ENCODE measurements at regions not wholly inside any gene's neighbourhood (a gene's known extent, or its start where the extent isn't known, plus 50 kb on each side); places are given as distances from the start of the nearest gene placed in this dataset.

DNA sequence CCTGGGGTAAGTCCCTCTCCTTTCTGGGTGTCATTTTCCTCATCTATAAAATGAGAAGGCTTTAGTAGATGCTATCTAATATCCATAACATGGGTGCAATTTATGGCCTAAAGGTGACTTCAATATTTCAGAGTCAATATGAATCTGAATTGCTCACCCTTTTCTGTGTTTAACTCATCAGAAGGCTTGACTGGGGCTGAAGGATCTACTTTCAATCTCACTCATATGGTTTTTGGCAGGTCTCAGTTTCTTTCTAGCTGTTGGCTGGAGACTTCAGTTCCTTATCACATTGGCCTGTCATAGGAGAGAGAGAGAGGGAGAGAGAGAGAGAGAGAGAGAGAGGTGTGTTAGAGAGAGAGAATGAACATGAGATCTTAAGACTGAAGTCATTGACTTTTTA lies 343.7 kb upstream of the MEX3C start:
- Histone ChIP-seq H3K4me3 (ENCODE audit: low read length) (no peak overlapping the region), H3K27me3 (ENCODE audit: low read depth, low read length) (no peaks in the 10 kb centered on the region), H3K36me3 (replicated peaks; ENCODE audit: low read depth, low read length) (no peaks in the 10 kb centered on the region), H3K4me2 (ENCODE audit: low read length) (no peak overlapping the region), H4K20me1 (ENCODE audit: insufficient read depth, low read length) (no peaks in the 10 kb centered on the region), H3K79me2 (ENCODE audit: low read length) (no peaks in the 10 kb centered on the region), H3K27ac (ENCODE audit: low read length) (no peak overlapping the region), H2AFZ (ENCODE audit: low read depth, low read length) (no peak overlapping the region), H3K9me3 (ENCODE audit: insufficient read depth, low read length) (0 out of 2 replicates have a peak, but pooled peaks cover 5% of the 10 kb centered on the region), H3K9ac (ENCODE audit: low read length) (no peak overlapping the region), H3K4me1 (ENCODE audit: low read length) (peaks cover 9% of the 10 kb centered on the region; the same call in 1 of the 2 replicates)
- TF ChIP-seq, protein P1, sequence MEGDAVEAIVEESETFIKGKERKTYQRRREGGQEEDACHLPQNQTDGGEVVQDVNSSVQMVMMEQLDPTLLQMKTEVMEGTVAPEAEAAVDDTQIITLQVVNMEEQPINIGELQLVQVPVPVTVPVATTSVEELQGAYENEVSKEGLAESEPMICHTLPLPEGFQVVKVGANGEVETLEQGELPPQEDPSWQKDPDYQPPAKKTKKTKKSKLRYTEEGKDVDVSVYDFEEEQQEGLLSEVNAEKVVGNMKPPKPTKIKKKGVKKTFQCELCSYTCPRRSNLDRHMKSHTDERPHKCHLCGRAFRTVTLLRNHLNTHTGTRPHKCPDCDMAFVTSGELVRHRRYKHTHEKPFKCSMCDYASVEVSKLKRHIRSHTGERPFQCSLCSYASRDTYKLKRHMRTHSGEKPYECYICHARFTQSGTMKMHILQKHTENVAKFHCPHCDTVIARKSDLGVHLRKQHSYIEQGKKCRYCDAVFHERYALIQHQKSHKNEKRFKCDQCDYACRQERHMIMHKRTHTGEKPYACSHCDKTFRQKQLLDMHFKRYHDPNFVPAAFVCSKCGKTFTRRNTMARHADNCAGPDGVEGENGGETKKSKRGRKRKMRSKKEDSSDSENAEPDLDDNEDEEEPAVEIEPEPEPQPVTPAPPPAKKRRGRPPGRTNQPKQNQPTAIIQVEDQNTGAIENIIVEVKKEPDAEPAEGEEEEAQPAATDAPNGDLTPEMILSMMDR (IDR thresholded peaks at IDR 0.05; ENCODE audit: low read depth, low read length), result no peak
- TF ChIP-seq EZH2phosphoT487 (IDR thresholded peaks at IDR 0.05; ENCODE audit: low read depth), result no peak

DNA sequence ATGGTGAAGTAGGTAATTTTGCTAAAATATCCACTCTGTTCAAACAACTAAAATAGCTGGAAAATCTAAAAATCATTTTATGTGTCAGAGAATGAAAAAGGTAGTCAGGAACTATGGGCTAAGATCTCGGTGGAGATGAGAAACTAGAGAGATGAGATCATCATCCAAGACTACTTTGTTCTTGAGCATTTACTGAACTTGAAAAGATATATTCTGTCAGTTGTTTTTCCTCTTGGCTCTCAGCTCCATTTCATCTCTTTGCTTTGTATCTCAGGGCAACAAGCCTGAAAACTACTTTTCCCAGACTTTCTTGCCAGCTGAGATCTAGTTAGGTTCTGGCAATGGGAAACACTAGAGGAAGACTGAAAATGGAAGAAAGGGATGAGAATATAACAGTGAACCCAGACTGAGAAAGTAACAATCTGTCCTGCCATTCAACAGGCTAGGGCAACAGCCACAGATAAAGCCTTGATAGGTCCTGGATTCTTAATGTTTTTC lies 346.2 kb upstream of the MEX3C start:
- Histone ChIP-seq H3K27me3 (ENCODE audit: low read depth, low read length) (no peaks in the 10 kb centered on the region), H3K79me2 (ENCODE audit: low read length) (no peaks in the 10 kb centered on the region), H3K4me1 (ENCODE audit: low read length) (peaks cover 6% of the 10 kb centered on the region; the same call in 1 of the 2 replicates), H4K20me1 (ENCODE audit: insufficient read depth, low read length) (no peaks in the 10 kb centered on the region), H3K36me3 (replicated peaks; ENCODE audit: low read depth, low read length) (no peaks in the 10 kb centered on the region), H3K27ac (ENCODE audit: low read length) (no peak overlapping the region), H3K4me2 (ENCODE audit: low read length) (no peak overlapping the region), H3K4me3 (ENCODE audit: low read length) (no peak overlapping the region), H2AFZ (ENCODE audit: low read depth, low read length) (0 out of 2 replicates have a peak overlapping the region, but pooled peaks have one; percentile 22), H3K9ac (ENCODE audit: low read length) (no peak overlapping the region), H3K9me3 (ENCODE audit: insufficient read depth, low read length) (0 out of 2 replicates have a peak, but pooled peaks cover 5% of the 10 kb centered on the region)
- no peak for TF ChIP-seq EZH2phosphoT487 (IDR thresholded peaks at IDR 0.05; ENCODE audit: low read depth)
- TF ChIP-seq, protein P1 (IDR thresholded peaks at IDR 0.05; ENCODE audit: low read depth, low read length), result no peak

DNA sequence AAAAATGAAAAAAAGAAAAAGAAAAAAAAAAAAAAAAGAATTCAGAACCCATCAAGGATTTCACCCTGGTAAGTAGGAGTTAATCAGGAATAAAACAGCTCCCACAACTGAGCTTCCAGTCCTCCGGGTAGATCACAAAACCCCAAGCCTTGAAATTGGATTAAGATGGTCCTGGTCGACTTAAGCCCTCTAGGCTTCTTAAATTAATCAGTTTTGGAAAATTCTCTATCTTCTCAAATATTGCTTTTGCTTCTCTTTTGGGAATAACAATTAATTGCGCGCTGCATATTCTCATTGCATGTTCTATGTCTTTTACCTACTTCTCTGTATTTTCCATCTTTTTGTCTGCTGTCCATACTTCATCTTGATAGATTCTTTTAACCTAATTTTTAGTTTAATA lies 348.0 kb upstream of the MEX3C start:
- Histone ChIP-seq H3K27me3 (ENCODE audit: low read depth, low read length) (no peaks in the 10 kb centered on the region), H2AFZ (ENCODE audit: low read depth, low read length) (no peak overlapping the region), H3K9ac (ENCODE audit: low read length) (no peak overlapping the region), H3K27ac (ENCODE audit: low read length) (no peak overlapping the region), H3K79me2 (ENCODE audit: low read length) (no peaks in the 10 kb centered on the region), H3K4me2 (ENCODE audit: low read length) (no peak overlapping the region), H3K36me3 (replicated peaks; ENCODE audit: low read depth, low read length) (no peaks in the 10 kb centered on the region), H3K4me3 (ENCODE audit: low read length) (no peak overlapping the region), H4K20me1 (ENCODE audit: insufficient read depth, low read length) (no peaks in the 10 kb centered on the region), H3K9me3 (ENCODE audit: insufficient read depth, low read length) (0 out of 2 replicates have a peak, but pooled peaks cover 5% of the 10 kb centered on the region), H3K4me1 (ENCODE audit: low read length) (peaks cover 6% of the 10 kb centered on the region; the same call in 1 of the 2 replicates)
- TF ChIP-seq, protein P1 (IDR thresholded peaks at IDR 0.05; ENCODE audit: low read depth, low read length), result no peak
- TF ChIP-seq EZH2phosphoT487 (IDR thresholded peaks at IDR 0.05; ENCODE audit: low read depth), result no peak

DNA sequence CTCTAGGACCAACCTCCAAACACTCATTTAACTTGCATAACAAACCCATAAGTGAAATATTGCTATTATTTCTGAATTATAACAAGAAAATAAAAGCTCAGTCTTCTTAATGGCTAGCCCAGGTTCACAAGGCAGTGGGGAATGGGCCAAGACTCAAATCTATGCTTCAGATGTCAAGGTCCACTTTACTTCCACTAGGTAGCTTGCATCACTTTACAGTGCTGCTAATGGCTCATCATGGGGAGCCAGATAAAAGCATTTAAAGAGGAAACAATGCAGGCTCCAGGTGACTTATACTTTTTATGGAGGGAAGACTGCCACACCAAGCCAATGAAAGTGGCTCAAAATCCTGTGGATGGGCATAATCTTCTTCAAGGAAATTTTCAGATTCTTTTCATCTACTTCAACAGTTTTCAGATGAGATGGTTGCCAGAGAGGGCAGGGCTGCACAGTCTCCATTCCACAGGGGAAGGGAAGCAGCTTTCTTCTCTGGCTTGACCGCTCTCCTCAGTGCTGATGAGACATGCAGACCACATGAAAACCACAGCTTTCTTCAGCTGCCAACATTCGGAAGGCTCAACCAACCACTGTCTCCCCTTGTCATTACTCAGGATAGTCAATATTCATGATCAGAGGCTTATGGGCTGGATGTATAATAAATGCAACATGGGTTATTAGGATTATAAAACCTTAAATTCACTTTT lies 361.9 kb upstream of the MEX3C start:
- no peaks in the 10 kb centered on the region for H3K9me3 ChIP-seq (ENCODE audit: insufficient read depth, low read length)
- H3K4me2 ChIP-seq (ENCODE audit: low read length), result no peak overlapping the region
- TF ChIP-seq, protein P1 (IDR thresholded peaks at IDR 0.05; ENCODE audit: low read depth, low read length), result no peak
- no peak for TF ChIP-seq EZH2phosphoT487 (IDR thresholded peaks at IDR 0.05; ENCODE audit: low read depth)
- no peaks in the 10 kb centered on the region for H4K20me1 ChIP-seq (ENCODE audit: insufficient read depth, low read length)
- no peak overlapping the region for H3K27ac ChIP-seq (ENCODE audit: low read length)
- no peaks in the 10 kb centered on the region for H3K36me3 ChIP-seq (replicated peaks; ENCODE audit: low read depth, low read length)
- H3K79me2 ChIP-seq (ENCODE audit: low read length), result no peaks in the 10 kb centered on the region
- no peaks in the 10 kb centered on the region for H3K4me1 ChIP-seq (ENCODE audit: low read length)
- no peak overlapping the region for H3K9ac ChIP-seq (ENCODE audit: low read length)
- no peak overlapping the region for H2AFZ ChIP-seq (ENCODE audit: low read depth, low read length)
- no peak overlapping the region for H3K4me3 ChIP-seq (ENCODE audit: low read length)
- H3K27me3 ChIP-seq (ENCODE audit: low read depth, low read length), result no peaks in the 10 kb centered on the region; the same call in 1 of the 2 replicates
